AG10803 (cell line): ENCODE measurements at regions not wholly inside any gene's neighbourhood (a gene's known extent, or its start where the extent isn't known, plus 50 kb on each side); places are given as distances from the start of the nearest gene placed in this dataset.

Experiments used
- DNase-seq: peaks from one replicate; pipeline ENCODE4 v3.0.0; 2010; ENCODE audit warnings: low read depth
- H3K4me3 ChIP-seq: 2 replicates; pipeline ENCODE4 v1.5.1; 2011; ENCODE audit warnings: mild to moderate bottlenecking, low read length, control low read depth
- TF ChIP-seq, protein P1 (sequence below): conservative IDR thresholded peaks from 2 replicates; pipeline ENCODE4 v1.5.1; 2011; ENCODE audit warnings: mild to moderate bottlenecking, low read length, control low read depth, inconsistent platforms

DNA sequence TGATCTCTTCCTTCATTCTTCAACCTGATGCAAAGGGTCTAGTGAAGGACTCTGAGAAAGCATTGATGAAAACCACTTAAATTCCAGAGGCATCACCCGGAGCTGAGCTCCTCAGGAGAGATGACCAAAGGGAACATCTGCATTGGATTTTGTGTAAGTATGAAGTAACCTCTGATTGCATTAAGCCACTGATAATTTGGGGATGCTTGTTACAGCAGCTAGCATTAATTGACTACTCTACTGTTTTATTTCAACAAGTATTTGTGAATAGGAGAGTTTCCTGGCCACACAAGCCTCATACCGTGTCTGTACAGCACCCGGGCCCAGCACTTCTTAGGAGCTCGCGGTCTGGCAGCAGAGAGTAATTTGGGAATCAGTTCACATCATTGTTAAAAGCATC, 250.7 kb upstream of the POU3F1 start:
- no peak overlapping the region for H3K4me3 ChIP-seq
- TF ChIP-seq, protein P1, sequence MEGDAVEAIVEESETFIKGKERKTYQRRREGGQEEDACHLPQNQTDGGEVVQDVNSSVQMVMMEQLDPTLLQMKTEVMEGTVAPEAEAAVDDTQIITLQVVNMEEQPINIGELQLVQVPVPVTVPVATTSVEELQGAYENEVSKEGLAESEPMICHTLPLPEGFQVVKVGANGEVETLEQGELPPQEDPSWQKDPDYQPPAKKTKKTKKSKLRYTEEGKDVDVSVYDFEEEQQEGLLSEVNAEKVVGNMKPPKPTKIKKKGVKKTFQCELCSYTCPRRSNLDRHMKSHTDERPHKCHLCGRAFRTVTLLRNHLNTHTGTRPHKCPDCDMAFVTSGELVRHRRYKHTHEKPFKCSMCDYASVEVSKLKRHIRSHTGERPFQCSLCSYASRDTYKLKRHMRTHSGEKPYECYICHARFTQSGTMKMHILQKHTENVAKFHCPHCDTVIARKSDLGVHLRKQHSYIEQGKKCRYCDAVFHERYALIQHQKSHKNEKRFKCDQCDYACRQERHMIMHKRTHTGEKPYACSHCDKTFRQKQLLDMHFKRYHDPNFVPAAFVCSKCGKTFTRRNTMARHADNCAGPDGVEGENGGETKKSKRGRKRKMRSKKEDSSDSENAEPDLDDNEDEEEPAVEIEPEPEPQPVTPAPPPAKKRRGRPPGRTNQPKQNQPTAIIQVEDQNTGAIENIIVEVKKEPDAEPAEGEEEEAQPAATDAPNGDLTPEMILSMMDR: no peak
- no peak for DNase-seq

DNA sequence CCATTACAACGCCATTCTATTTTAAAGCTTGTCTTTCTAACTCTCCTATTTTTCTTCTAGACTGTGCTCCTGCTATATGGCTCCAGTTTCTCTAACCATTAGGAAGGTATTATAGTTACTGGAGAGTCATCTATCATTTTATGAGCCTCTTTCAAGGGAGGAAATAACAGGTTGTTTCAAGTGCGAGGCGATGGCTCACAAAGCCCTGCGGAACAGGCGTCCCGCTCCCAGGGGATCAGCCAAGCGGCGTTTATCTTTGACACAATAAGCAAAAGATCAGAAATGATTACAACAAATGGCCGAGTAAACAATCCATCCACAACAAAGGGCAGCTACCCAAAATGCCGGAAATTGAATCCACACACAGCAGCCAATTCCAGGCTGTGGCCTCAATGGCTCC, 249.5 kb upstream of the POU3F1 start:
- H3K4me3 ChIP-seq: no peak overlapping the region
- TF ChIP-seq, protein P1: no peak
- no peak for DNase-seq

GRCh38 chr1:38293567-38293966, 247.0 kb upstream of the POU3F1 start:
- no peak for DNase-seq
- no peak overlapping the region for H3K4me3 ChIP-seq
- TF ChIP-seq, protein P1: no peak

DNA sequence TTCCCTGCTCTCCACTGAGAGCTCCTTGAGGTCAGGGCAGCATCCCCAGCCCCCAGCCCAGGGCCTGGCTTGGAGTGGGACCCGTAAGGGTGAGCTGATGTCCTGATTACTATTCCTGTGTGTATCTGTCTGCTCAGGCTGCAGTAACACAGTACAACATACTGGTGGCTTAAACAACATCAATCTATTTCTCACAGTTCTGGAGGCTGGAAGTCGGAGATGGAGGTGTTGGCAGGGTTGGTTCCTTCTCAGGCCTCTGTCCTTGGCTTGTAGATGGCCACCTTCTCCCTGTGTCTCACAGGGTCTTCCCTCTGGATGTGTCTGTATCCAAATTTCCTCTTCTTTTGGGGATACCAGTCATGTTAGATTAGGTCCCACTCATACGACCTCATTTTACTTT, 246.4 kb upstream of the POU3F1 start:
- DNase-seq: no peak
- TF ChIP-seq, protein P1: no peak
- H3K4me3 ChIP-seq: no peak overlapping the region

DNA sequence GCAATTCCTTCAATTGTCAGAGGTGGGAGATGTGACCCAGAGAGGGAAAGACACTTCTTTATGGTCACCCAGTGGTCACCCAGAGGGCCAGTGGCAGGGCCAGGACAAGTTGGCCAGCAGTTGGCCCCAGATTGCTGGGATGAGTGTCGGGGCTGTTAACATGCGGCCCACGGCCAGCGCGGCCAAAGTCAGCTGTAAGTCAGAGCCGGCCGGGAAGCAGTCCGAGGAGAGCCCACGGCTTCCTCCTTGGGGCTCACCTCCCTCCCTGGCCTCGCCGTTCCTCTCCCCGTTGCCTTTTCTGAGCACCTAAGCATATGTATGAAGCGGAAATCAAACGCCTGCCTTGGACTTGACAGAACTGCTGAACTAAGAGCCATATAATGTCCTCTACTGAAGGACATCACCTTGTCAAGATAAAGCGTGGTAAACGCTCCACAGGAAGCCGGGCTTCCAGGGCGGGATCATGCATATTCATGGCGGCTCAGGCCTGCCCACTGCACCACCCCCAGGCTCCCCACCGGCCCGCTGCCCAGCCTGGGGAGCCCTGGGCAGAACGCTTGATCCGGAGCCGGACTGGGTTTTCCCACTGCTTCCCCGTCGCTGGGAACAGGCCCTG, 245.4 kb upstream of the POU3F1 start:
- TF ChIP-seq, protein P1: no peak
- DNase-seq: no peak
- H3K4me3 ChIP-seq: no peak overlapping the region

DNA sequence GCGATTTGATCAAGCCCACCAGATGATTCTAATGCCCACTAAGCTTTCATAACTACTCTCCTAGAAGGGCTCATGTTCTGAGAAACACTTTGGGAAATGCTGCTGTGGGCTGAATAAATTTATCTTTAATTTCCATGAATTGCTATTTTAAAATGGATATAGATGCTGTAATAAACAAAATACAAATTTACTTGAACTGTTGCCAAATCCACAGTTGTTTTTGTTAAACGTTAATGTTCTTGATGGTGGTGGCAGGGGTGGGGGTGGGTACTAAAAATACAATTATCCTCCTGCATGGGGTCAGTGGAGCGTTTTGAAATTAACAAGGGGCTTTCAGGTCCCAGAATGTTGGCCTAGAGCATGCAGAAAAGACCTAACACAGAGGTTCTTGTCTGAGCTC, 244.7 kb upstream of the POU3F1 start:
- TF ChIP-seq, protein P1: no peak
- no peak overlapping the region for H3K4me3 ChIP-seq
- no peak for DNase-seq

- TF ChIP-seq, protein P1: no peak
- no peak for DNase-seq
- H3K4me3 ChIP-seq: no peak overlapping the region
These were observed 242.4 kb upstream of the POU3F1 start for GRCh38 chr1:38289034-38289433.
